ENCODE measurements at regions not wholly inside any gene's neighbourhood (a gene's known extent, or its start where the extent isn't known, plus 50 kb on each side); places are given as distances from the start of the nearest gene placed in this dataset.
"Not testable (repeated sequence)": the region's sequence is repeated elsewhere in the genome, so short reads cannot be mapped to it uniquely, and the experiment has no call there.

DNA sequence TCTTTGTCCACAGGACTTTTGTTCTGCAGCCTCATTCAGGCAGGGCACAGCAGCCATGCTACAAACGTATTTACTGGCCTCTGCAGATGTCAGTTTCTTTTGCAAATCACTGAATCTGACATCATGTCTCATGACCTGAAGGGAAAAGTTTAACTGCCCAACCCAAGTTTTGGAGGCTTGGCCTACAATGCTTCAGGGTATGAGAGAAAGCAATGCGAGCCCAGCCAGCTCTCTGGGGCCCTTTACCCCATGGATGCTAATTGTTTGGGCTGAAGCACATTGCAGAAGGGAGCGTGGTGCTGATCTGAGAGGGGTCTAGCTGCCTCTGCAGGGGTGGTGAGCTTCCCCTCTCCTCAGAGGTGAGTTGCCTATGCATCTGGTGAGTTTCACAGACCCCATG, 179.9 kb upstream of the CXCL12 start:
- DNase-seq (ENCODE audit: low read depth in 3 of 3), result no peak

DNA sequence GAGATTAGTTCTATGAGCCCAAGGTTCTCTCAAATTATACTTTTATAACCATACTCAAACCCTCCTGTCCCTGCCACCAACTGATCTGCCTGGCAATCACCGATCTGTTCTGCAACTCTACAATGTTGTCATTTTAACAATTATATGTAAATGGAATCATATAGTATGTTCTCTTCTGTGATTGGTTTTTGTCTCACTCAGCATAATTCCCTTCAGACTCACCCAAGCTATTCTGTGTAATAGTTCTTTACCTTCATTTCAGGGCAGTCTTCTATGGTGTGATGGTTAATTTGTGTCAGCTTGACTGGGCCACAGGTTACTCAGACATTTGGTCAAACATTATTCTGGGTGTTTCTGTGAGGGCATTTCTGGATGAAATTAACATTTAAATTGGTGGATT, 181.9 kb upstream of the CXCL12 start:
- no peak for DNase-seq (ENCODE audit: low read depth in 3 of 3)

DNA sequence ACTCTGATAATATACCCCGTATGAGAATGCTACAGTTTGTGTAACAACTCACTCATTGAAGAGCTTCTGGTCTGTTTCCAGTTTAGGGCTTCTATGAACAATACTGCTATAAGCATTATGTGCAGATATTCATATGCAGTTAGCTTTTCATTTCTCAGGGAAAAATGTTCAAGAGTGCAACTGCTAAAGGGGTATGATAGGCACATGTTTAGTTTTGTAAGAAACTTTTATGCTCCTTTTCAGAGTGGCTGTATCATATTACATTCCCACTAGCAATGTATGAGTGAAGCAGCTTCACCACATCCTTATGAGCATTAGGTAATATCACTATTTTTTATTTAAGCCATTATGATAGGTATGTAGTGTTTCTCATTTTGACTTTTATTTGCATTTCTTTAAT, 182.6 kb upstream of the CXCL12 start:
- DNase-seq (ENCODE audit: low read depth in 3 of 3), result no peak

DNA sequence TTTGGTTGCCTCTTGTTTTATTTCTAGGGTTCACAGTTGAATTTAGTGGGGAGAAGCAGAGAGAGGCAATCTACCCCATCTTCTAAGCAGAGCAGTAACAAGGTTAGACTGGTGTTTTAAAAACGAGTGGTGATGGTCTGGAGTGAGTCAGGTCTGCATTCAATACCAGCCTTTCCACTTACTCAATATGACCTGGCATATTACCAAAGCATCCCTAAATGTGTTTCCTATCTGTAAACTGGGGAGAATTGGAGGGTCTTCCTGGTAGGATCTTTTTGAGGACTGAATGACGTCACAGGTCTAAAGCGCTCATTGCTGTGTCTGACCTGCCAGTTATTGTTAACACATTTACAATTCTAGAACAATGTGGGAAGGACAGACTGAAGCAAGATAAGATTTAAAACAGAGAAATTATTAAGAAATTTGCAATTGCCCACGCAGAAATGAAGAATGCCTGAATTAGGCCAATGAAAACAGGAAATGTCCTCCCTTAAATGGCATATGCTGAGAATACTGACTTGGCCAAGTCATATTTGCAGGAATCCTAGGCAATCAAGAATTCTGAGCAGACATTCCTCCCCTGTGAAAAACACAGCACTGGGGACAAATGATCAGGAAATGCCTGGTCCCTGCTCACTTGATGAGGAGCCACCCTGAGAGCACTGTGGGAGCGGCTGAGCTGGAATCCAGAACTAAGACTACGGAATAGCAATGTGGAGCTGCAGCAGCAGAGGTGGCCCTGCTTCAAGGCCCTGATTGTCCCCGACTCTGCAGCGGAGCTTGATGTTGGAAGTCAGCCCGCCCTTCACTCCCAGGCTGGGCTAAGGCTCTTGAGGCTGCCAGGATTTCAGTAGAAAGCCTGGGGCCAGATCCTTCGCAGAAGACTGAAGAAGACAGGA, 184.5 kb upstream of the CXCL12 start:
- DNase-seq (ENCODE audit: low read depth in 3 of 3), result no peak

DNA sequence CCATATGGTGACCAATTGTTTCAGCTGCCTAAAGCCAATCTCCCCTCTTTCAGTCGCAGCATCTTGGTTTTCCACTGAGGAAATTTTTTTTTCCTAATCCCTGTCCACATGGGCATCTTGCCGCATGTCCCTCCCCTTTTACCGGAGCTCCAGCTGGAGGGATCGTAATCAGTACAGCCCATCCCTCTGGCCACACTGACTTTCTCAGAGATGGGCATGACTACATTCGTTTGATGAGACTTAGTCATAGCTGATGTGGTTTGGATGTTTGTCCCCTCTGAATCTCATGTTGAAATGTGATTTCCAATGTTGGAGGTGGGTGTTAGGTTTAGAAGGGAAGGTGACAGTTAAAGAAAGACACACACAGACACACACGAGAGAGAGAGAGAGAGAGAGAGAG, 186.8 kb upstream of the CXCL12 start:
- no peak for DNase-seq (ENCODE audit: low read depth in 3 of 3)

DNA sequence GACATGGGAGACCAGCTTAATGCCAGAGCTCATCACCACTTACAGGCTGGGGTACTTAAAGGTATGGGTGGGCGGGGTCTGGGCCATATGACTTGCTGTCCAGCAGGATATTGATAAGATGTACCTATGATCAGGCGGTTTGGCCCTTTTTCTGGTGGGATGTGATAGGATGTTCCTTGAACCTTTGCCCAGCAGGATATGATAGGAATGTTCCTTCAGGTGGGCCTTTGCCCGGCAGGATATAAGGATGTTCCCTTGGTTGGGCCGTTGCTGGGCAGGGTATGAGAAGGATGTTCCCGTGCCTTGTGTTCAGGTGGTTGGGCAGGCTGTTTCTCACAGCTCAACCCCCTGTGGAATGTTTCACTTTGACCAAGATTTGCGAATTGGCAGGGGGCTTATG, 187.2 kb upstream of the CXCL12 start:
- no peak for DNase-seq (ENCODE audit: low read depth in 3 of 3)

DNA sequence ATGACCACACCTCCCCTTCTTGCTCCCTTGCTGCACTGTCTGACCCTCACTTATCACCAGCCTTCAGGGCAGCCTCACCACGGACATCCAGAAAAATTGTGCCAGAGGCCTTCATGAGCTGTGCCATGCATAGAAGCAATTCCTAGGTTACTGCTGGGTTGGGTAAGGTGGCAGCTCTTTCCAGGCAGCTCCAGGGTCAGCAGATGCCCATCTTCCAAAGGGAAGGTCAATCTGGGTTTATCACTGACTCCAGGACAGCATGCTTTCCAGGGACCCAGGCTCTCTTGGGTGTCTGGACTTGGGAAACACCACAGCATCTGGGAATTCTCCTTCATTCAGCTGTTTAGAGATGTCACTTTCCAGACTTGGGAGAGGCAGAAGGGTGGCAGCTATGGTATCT, 188.9 kb upstream of the CXCL12 start:
- no peak for DNase-seq (ENCODE audit: low read depth in 3 of 3)

DNA sequence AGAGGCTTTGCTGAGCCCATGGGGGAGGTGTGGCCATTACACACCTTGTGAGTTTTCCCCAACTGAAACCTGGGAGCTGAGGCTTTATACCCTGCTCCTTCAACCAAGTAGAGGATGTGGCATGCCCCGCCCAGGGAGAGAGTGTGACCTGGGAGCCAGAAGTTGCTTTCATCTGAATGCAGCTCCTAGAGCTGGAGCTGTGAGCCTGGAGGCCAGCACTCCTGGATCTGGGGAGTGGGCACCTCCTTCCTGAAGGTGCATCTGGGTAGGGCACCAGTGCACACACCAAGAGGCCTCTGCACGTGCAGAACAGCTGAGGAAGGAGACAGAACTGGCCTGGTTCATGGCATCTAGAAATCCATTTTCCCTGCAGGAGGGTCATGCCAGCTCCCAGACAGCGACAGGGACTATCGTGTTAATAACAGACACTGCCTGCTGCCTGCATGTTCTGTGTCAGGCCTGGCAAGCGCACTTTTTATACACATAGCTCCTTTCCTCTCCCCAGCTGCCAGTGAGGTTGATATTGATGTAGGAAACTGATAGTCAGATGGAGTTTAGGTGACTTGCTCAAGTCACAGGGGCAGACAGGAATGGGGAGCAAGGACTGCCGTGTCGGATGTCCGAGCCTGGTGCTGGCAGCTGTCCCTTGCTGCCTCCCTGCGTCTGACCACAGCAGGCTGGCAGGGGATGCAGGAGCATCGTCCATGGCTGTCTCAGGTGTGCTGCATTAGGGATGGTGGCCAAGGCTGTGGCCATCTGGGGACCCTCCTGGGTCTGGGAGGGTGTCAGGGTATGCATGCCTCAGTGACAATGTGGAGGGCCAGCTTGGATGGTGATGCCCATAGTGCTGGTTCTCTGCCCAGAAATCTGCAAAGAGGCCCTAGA, 189.9 kb upstream of the CXCL12 start:
- no peak for DNase-seq (ENCODE audit: low read depth in 3 of 3)

DNA sequence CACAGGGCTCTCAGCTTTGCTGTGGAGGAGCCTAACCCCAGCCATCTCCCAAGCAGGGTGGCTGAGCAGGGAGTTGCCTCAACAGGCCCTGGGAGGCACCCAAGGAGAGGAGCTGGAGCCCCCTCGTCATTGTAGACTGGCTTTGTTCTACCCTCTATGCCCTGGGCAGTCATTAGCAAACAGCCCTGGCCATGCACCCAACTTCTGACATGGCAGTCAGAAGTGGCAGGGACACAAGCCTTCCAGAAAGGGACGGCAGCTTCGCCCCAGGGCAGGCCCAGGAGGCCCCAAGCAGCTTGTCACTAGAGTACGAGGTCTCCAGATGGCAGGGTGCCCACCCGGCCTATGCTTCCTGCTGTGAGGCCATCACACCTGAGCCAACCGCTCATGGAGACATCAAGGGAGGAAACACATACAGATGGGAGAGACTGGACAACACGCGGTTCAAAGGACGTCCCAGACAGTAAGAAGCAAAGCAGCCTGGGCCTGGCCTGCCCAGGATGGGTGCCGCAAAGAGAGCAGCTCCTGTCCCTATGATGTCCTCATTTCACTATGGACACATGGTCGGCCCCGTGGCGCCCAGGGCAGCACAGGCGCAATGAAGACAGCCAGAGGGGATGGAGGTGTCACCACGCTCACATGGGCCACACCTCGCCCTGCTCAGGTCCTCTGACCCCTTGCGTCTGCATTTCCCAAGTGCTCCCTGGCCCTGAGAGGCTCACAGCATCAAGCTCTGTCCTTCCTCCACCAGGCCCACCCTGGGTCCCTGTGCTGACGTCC, 190.9 kb upstream of the CXCL12 start:
- no peak for DNase-seq (ENCODE audit: low read depth in 3 of 3)

DNA sequence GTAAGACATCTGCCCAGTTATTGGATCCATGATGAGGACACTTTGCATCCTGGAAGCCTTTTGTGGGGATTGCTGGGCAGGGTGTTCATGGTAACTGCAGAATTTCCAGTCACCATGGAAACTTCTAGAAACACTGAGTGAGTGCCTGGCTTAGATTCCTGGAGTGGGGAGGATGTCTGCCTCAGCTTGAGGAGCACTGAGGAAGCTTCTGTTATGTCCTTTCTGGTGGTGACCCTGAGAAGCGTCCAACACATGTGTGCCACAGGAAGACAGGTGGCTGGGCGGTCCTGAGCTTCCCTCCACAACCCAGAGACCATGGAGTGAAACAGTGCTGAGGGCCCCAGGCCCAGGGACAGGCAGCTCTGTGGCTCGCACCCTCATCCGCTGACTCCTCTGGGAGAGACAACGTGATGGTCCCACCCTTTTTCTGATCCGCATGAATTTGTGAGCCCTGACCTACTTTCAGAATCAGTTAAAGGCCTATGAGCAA, 191.8 kb upstream of the CXCL12 start:
- DNase-seq (ENCODE audit: low read depth in 3 of 3), result no peak

DNA sequence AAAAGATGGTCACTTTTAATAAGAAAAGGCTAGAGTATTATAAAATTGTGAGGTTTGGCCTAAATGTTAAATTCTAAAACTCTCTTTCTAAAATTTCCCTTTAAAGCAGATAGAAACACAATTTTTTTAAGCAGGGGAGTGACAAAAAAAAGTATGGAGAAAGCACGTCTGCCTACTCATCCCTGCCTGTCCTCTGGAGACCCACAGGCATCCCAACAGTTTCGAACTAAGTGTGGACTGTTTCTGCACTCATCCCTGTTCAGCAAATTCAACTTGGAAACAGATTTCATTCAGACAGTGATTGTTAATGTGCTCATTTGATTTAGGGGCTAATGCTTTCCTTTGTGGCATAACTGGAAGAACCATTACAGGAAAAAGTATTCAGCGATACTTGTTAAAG, 192.6 kb upstream of the CXCL12 start:
- no peak for DNase-seq (ENCODE audit: low read depth in 3 of 3)

DNA sequence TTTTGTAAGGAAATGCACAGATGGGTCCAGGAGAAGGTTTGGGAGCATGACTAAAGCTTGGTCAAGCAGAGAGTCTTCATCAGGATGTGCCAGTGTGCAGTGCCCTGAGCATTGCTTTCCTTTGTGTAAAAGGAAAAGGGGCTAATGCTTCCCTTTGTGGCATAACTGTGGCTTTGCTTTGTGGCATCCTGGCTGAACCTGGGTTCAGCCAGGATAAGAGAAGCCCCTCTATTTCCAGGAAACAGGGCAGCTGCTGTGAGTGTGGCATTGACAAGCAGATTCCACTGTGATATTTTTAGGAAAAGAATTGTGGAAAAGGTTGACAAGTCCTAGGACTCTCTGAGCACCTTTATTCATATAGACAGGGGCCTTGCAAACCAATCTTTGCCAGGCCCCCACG, 193.4 kb upstream of the CXCL12 start:
- no peak for DNase-seq (ENCODE audit: low read depth in 3 of 3)

DNA sequence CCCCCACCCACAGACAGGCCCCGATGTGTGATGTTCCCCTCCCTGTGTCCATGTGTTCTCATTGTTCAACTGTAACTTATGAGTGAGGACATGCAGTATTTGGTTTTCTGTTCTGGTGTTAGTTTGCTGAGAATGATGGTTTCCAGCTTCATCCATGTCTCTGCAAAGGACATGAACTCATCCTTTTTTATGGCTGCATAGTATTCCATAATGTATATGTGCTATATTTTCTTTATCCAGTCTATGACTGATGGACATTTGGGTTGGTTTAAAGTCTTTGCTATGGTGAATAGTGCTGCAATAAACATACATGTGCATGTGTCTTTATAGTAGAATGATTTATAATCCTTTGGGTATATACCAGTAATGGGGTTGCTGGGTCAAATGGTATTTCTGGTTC, 194.1 kb upstream of the CXCL12 start:
- DNase-seq (ENCODE audit: low read depth in 3 of 3), result not testable (repeated sequence)

DNA sequence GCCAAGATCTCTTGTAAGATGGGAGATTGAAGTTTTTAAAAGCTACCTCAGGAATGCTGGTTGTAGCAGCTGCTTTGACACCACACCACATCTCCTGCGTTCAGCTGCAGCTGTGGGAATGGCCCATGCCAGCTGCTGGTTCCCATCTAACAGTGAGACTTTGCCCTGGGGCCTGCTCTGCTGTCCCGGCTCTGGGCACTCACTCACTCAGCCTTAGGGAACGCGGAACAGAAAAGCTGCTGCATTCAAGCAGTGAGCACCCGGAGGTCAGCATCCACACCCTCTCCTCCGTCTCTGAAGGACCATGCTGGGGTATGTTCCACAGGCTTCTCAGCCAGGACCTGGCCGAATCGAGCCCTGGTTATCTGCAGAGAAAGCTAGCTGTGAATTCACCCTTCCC, 197.1 kb upstream of the CXCL12 start:
- DNase-seq (ENCODE audit: low read depth in 3 of 3), result no peak

DNA sequence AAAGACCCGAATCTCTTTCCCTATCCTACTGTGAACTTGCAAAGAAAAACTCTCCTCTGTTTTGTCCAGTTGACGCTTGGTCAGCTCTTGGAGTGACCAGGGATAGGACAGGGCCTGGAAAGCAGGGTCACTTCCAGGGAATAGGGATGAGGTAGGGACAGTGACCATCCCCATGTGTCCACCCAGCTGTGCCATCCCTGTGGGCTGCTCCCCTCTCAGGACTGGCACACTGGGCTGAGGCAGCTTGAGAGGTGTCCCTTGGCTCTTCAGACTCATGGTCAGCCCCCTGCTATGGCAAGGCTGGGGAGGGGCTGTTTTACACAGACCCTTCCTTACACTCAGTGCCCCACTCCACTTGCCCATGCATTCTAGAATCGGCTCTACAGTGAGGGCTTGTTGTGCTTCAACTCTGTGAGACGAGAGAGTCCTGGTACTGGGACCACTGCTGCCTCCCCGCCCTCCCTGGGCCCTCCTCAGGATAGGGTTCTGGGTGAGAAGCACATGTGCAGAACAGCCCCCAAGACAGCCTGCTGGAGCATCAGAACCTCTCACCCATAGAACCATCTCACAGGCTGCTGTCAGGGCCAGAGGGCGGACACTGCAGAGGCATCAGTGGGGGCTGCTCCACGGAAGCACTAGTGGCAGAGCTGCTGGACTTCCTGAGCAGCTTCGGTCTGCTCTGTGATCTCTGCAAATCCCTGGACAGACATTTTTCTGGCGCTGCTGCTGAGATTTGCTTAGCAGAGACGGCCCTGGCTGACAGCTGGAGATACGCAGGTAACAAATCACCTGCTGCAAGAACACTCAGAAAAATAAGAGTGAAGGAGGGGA, 202.8 kb upstream of the CXCL12 start:
- DNase-seq (ENCODE audit: low read depth in 3 of 3), result no peak

DNA sequence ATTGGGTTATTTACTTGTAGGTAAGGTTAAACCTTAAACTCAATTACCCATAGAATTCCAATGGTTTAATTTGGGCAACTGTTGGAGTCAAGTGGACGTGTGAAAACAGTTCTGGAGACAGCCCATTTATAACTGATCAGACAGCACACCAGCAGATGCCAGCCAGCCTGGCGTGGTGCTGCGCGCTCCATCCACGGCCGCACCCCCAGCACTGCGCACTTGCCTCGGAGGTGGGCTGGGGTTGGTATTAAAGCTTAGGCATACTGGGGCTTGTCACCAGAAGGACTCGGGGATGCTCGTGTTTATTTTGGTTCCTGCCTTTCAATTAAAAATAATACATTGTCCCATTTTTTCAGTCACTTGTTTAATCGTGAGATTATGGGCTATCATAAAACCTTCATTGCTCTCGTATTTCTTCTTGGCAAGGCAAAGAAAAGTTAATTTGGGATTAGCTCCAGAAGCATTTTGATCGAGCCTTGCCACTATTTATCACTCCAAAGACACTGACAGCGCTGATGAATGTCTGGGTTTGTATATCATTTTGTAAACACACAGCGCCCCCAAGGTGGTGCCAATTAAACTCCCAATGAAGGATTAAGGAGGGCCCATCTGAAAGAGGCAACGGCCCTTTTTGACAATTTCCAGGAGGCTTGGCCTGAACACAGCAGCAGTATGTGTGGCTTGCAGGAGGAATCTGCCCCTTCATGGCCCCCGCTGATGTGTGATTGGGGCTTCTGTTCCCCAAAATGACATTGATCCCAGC, 204.5 kb upstream of the CXCL12 start:
- DNase-seq (ENCODE audit: low read depth in 3 of 3), result no peak

DNA sequence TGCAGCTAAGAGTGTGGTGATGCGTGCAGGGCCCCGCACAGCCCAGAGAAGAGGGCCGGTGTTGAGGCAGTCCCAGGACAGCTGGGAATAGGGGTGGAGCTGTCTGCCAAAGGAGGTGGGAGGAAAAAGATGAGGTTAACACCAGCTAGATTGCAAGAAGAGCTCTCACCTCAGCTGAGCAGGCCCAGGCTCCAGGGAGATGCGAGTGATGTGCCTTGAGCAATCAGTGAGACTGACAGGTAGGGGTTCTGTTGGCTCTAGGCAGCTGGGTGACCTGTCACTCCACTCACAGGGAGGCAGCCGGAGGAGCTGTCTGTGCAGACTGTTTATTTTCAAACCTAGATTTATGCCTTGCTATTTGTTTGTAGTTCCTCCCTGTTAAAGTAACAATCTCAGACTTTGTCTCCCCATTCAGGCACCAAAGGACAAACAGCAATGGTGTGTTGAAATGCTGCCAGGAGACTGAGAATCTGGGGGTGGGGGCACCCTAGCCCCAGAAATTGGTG, 205.1 kb upstream of the CXCL12 start:
- no peak for DNase-seq (ENCODE audit: low read depth in 3 of 3)

DNA sequence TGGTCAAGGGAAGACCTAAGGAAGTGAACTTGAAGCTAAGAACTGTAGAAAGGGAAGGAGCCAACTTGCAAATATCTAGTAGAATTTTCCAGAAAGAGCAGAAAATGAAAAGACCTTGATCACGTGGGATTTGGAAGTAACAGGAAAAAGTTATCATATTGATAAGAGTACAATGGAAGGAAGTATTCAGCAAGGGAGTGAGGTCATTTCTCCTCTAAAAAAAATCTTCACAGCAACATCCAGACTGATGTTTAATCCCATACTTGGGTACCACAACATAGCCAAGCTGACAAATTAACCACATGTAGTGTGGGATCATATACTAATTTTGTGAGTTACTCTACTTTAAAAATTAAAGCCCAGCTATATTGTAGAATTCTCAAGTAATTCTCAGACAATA, 207.0 kb upstream of the CXCL12 start:
- no peak for DNase-seq (ENCODE audit: low read depth in 3 of 3)

DNA sequence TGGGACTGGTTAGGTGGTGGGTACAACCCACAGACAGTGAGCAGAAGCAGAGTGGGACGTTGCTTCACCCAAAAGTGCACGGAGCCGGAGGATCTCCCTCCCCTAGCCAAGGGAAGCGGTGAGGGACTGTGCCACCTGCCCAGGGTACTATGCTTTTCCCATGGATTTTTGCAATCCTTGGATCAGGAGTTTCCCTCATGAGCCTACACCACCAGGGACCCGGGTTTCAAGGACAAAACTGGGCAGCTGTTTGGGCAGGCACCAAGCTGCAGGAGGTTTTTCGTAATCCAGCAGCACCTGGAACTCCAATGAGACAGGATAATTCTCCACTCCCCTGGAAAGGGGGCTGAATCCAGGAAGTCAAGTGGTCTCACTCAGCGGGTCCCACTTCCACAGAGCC, 209.1 kb upstream of the CXCL12 start:
- no peak for DNase-seq (ENCODE audit: low read depth in 3 of 3)

DNA sequence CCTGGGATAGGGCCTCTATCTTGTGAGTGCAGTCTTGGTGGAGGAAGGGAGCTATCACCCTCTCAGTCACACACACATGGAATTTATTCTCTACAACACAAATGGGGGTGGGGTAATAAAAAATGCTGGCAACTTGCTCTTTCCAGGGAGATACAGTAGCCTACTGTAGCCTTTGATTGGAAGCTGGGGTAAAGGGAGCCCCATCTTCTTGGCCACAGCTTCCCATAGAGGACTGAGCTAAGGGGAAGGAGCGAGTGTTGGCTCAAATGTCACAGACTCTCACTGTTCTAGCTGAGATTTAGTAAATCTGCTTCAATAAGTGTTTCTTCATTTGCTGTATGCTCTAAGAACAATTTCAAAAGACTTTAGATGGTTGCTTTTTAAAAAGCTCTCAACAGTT, 222.2 kb upstream of the CXCL12 start:
- DNase-seq (ENCODE audit: low read depth in 3 of 3), result no peak
